ENCODE measurements at regions not wholly inside any gene's neighbourhood (a gene's known extent, or its start where the extent isn't known, plus 50 kb on each side); places are given as distances from the start of the nearest gene placed in this dataset.

- TF ChIP-seq EZH2 (IDR thresholded peaks at IDR 0.05) = no peak
- no peak for TF ChIP-seq POLR2AphosphoS5 (IDR thresholded peaks at IDR 0.05; ENCODE audit: borderline replicate concordance, low read depth, low read length)
- TF ChIP-seq FOXP2 (optimal IDR thresholded peaks at IDR 0.05; ENCODE audit: control extremely low read depth, extremely low read length, insufficient read depth) = no peak
These were observed 405.1 kb downstream of the TOX3 start for GRCh38 chr16:52141871-52142270.

Measured in SK-N-MC (cell line).